ENCODE measurements at regions not wholly inside any gene's neighbourhood (a gene's known extent, or its start where the extent isn't known, plus 50 kb on each side); places are given as distances from the start of the nearest gene placed in this dataset.

DNA sequence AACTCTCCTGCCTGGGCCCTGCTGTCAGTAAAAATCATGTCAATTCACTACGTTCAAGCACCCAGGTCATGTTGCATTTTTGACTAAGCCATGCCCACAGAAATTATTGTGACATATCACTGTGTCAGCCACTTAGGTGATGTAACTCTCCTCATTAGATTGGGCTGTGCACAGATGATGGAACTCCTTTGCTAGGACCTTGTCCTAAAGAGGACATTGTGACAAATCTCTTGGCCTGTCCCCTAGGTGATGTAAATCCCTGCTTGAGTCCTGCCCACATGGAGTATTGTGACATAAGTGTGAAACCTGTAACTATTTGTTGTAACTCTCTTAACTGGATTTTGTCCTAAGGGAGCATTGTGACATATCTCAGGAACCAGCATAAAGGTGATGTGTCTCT is 848.3 kb upstream of the TSPY4 start:
- no peaks in the 10 kb centered on the region for H3K4me1 ChIP-seq
- ATAC-seq (peak in 1 of 2 donors; percentile 51), DNase-seq (peak in 1 of 2 donors; percentile 14)
- no peaks in the 10 kb centered on the region for H3K27me3 ChIP-seq
- in situ Hi-C loops (cut with MboI; ENCODE audit: low sequenced_read_pairs in 4 of 4), result no loop called here
- H3K27ac ChIP-seq, result no peak overlapping the region
- intact Hi-C loops (cut with DNase I; ENCODE audit: low total_unique reads), result no loop called here
- TF ChIP-seq CTCF (IDR thresholded peaks at IDR 0.05 in 4 of 5, conservative IDR thresholded peaks at IDR 0.05 in 1 of 5) (no peak), POLR2A (IDR thresholded peaks at IDR 0.05) (no peak)
- no peaks in the 10 kb centered on the region for H3K36me3 ChIP-seq
- H3K4me3 ChIP-seq, result no peak overlapping the region
- no peaks in the 10 kb centered on the region for H3K9me3 ChIP-seq

GRCh38 chrY:8489880-8490630 is 847.2 kb upstream of the TSPY4 start:
- intact Hi-C loops (cut with DNase I; ENCODE audit: low total_unique reads) (no loop called here), in situ Hi-C loops (cut with MboI; ENCODE audit: low sequenced_read_pairs in 4 of 4) (no loop called here)
- no peaks in the 10 kb centered on the region for H3K36me3 ChIP-seq
- no peaks in the 10 kb centered on the region for H3K9me3 ChIP-seq
- H3K27me3 ChIP-seq, result no peaks in the 10 kb centered on the region
- H3K4me3 ChIP-seq, result no peak overlapping the region
- no peak overlapping the region for H3K27ac ChIP-seq
- DNase-seq (no peak), ATAC-seq (no peak)
- TF ChIP-seq CTCF (IDR thresholded peaks at IDR 0.05 in 4 of 5, conservative IDR thresholded peaks at IDR 0.05 in 1 of 5), result no peak
- TF ChIP-seq POLR2A (IDR thresholded peaks at IDR 0.05), result no peak
- H3K4me1 ChIP-seq, result no peaks in the 10 kb centered on the region

- intact Hi-C loops (cut with DNase I; ENCODE audit: low total_unique reads) (no loop called here), in situ Hi-C loops (cut with MboI; ENCODE audit: low sequenced_read_pairs in 4 of 4) (no loop called here)
- Histone ChIP-seq H3K4me1 (no peaks in the 10 kb centered on the region), H3K36me3 (no peaks in the 10 kb centered on the region), H3K27me3 (no peaks in the 10 kb centered on the region), H3K9me3 (no peaks in the 10 kb centered on the region), H3K4me3 (no peak overlapping the region), H3K27ac (no peak overlapping the region)
- no peak for TF ChIP-seq POLR2A (IDR thresholded peaks at IDR 0.05)
- TF ChIP-seq CTCF (IDR thresholded peaks at IDR 0.05 in 4 of 5, conservative IDR thresholded peaks at IDR 0.05 in 1 of 5), result no peak
- ATAC-seq (no peak), DNase-seq (no peak)
These were observed 842.9 kb upstream of the TSPY4 start for GRCh38 chrY:8494396-8494795.

- in situ Hi-C loops (cut with MboI; ENCODE audit: low sequenced_read_pairs in 4 of 4) (no loop called here), intact Hi-C loops (cut with DNase I; ENCODE audit: low total_unique reads) (no loop called here)
- no peaks in the 10 kb centered on the region for H3K36me3 ChIP-seq
- H3K4me3 ChIP-seq, result no peak overlapping the region
- H3K4me1 ChIP-seq, result no peaks in the 10 kb centered on the region
- no peak for TF ChIP-seq CTCF (IDR thresholded peaks at IDR 0.05 in 4 of 5, conservative IDR thresholded peaks at IDR 0.05 in 1 of 5)
- TF ChIP-seq POLR2A (IDR thresholded peaks at IDR 0.05), result no peak
- ATAC-seq, result peak; percentile 78 to 85
- no peaks in the 10 kb centered on the region for H3K9me3 ChIP-seq
- H3K27me3 ChIP-seq, result no peaks in the 10 kb centered on the region
- H3K27ac ChIP-seq, result no peak overlapping the region
- DNase-seq, result peak in 1 of 2 donors; percentile 38
These were observed 842.0 kb upstream of the TSPY4 start for GRCh38 chrY:8495243-8495642.

GRCh38 chrY:8500888-8501287 is 836.4 kb upstream of the TSPY4 start:
- H3K27me3 ChIP-seq, result no peaks in the 10 kb centered on the region
- DNase-seq (peak; percentile 3 to 61), ATAC-seq (peak; percentile 91 to 96)
- no peak overlapping the region for H3K4me3 ChIP-seq
- H3K27ac ChIP-seq, result no peak overlapping the region
- intact Hi-C loops (cut with DNase I; ENCODE audit: low total_unique reads) (no loop called here), in situ Hi-C loops (cut with MboI; ENCODE audit: low sequenced_read_pairs in 4 of 4) (no loop called here)
- H3K9me3 ChIP-seq, result no peaks in the 10 kb centered on the region
- TF ChIP-seq CTCF (IDR thresholded peaks at IDR 0.05 in 4 of 5, conservative IDR thresholded peaks at IDR 0.05 in 1 of 5) (no peak), POLR2A (IDR thresholded peaks at IDR 0.05) (no peak)
- H3K36me3 ChIP-seq, result no peaks in the 10 kb centered on the region
- no peaks in the 10 kb centered on the region for H3K4me1 ChIP-seq

All from gastrocnemius medialis (tissue), 4 donors.